Fibroblast of the aortic adventitia (primary cell): ENCODE measurements at regions not wholly inside any gene's neighbourhood (a gene's known extent, or its start where the extent isn't known, plus 50 kb on each side); places are given as distances from the start of the nearest gene placed in this dataset.
"Not testable (repeated sequence)": the region's sequence is repeated elsewhere in the genome, so short reads cannot be mapped to it uniquely, and the experiment has no call there.

Experiments
- DNase-seq: peaks from one replicate; pipeline ENCODE4 v3.0.0-alpha.2; 2010; ENCODE audit warnings: low read depth
- H3K4me3 ChIP-seq: 2 replicates; pipeline ENCODE4 v1.5.1; 2011; ENCODE audit warnings: low read depth, mild to moderate bottlenecking, control low read depth, low read length, moderate library complexity
- TF ChIP-seq, protein P1 (sequence below): IDR thresholded peaks from 2 replicates; pipeline ENCODE4 v1.5.1; 2011; ENCODE audit warnings: mild to moderate bottlenecking, low read length, control low read depth, inconsistent platforms; ENCODE audit not compliant: insufficient read depth

GRCh38 chr10:6787718-6788117, 207.6 kb upstream of the PRKCQ start:
- TF ChIP-seq, protein P1, sequence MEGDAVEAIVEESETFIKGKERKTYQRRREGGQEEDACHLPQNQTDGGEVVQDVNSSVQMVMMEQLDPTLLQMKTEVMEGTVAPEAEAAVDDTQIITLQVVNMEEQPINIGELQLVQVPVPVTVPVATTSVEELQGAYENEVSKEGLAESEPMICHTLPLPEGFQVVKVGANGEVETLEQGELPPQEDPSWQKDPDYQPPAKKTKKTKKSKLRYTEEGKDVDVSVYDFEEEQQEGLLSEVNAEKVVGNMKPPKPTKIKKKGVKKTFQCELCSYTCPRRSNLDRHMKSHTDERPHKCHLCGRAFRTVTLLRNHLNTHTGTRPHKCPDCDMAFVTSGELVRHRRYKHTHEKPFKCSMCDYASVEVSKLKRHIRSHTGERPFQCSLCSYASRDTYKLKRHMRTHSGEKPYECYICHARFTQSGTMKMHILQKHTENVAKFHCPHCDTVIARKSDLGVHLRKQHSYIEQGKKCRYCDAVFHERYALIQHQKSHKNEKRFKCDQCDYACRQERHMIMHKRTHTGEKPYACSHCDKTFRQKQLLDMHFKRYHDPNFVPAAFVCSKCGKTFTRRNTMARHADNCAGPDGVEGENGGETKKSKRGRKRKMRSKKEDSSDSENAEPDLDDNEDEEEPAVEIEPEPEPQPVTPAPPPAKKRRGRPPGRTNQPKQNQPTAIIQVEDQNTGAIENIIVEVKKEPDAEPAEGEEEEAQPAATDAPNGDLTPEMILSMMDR, result no peak
- DNase-seq, result no peak

GRCh38 chr10:6787091-6787490, 207.0 kb upstream of the PRKCQ start:
- no peak for DNase-seq

More at GRCh38 chr10:6787718-6788117, 207.6 kb upstream of the PRKCQ start:
- H3K4me3 ChIP-seq, result no peak overlapping the region

GRCh38 chr10:6786579-6787031, 206.5 kb upstream of the PRKCQ start:
- DNase-seq, result peak; percentile 68
- TF ChIP-seq, protein P1, result peak; percentile 64
- peak overlapping the region; percentile 14 for H3K4me3 ChIP-seq

More at GRCh38 chr10:6787091-6787490, 207.0 kb upstream of the PRKCQ start:
- H3K4me3 ChIP-seq, result no peak overlapping the region
- TF ChIP-seq, protein P1, result no peak

DNA sequence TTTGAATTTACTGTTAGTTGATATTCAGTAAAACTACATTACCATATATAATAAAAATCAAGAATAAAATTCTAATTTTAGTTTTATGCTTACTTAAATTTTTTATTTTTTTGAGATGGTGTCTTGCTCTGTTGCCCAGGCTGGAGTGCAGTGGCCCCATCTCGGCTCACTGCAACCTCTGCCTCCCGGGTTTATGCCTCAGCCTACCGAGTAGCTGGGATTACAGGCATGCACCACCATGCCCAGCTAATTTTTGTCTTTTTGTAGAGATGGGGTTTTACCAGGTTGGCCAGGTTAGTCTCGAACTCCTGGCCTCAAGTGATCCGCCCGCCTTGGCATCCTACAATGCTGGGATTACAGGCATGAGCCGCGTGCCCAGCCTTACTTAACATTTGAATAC, 204.4 kb upstream of the PRKCQ start:
- H3K4me3 ChIP-seq, DNase-seq: not testable (repeated sequence)

- no peak overlapping the region for H3K4me3 ChIP-seq
- DNase-seq, result no peak
- TF ChIP-seq, protein P1, result no peak
Measured at GRCh38 chr10:6783471-6783870, 203.4 kb upstream of the PRKCQ start.

GRCh38 chr10:6782378-6782777, 202.3 kb upstream of the PRKCQ start:
- DNase-seq, result no peak
- H3K4me3 ChIP-seq, result no peak overlapping the region
- TF ChIP-seq, protein P1, result no peak

DNA sequence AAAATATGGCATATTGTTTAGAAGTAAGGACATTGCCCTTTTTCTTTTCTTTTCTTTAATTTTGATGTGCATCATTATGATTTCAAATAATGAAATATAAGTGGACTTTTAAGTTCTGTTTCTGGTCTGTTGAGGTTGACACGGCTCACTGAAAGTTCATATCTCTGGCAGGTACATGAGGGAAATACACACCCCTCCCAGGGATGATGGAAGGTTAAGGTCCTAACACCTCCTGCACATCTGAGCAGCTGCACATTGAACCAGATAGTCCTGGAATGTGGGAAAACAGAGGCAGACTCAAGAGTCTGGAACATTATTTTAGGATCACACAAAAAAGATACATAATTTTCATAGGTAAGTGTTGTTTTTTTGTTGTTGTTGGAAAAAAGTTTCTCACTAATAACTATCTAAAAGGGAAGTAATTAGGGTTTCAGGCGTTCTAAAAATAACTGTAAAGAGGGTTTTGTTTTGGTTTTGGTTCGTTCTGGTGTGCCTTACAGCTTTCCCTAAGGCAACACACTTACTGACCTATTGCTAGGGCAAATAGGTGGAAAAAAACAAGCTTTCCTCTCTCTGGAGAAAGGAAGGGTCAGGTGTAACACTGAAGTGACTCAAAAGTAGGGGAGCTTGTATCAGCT, 201.2 kb upstream of the PRKCQ start:
- TF ChIP-seq, protein P1, result no peak
- no peak for DNase-seq
- H3K4me3 ChIP-seq, result no peak overlapping the region
